Tibial artery (tissue), 4 donors: ENCODE measurements at regions not wholly inside any gene's neighbourhood (a gene's known extent, or its start where the extent isn't known, plus 50 kb on each side); places are given as distances from the start of the nearest gene placed in this dataset.

Source experiments
- DNase-seq, 2 donors: peaks; one replicate each; pipeline ENCODE4 v3.0.0-alpha.2; 2019
- H3K27ac ChIP-seq, 2 donors: fragments of 200-600 bp; sonication (generic) in 1 of 2; 1 replicate in 1 of 2; 2 replicates in 1 of 2; pipeline ENCODE4 v1.5.1; 2018 to 2019; ENCODE audit warnings: mild to moderate bottlenecking in 1 of 2
- H3K27me3 ChIP-seq, 2 donors: fragments of 200-600 bp; sonication (generic) in 1 of 2; one replicate each; pipeline versions ENCODE4 v1.5.1 to v1.6.0; 2016 to 2019
- H3K36me3 ChIP-seq, 3 donors: fragments of 200-600 bp; sonication (generic) in 2 of 3; one replicate each; pipeline ENCODE4 v1.5.1; 2016 to 2019; ENCODE audit warnings: mild to moderate bottlenecking in 2 of 3
- H3K4me1 ChIP-seq, 4 donors: fragments of 200-600 bp; sonication (generic) in 2 of 4; 1 replicate in 3 of 4; 2 replicates in 1 of 4; pipeline ENCODE4 v1.5.1; 2016 to 2019
- H3K4me3 ChIP-seq, 2 donors: fragments of 200-600 bp; sonication (generic) in 1 of 2; 1 replicate in 1 of 2; 2 replicates in 1 of 2; pipeline ENCODE4 v1.5.1; 2018 to 2019; ENCODE audit warnings: mild to moderate bottlenecking in 2 of 2
- H3K9me3 ChIP-seq, 3 donors: fragments of 200-600 bp; sonication (generic) in 1 of 3; one replicate each; pipeline ENCODE4 v1.5.1; 2016 to 2019
- CTCF ChIP-seq, 2 experiments: fragments of 200-600 bp in 1 of 2; fragments of 450-650 bp in 1 of 2; IDR thresholded peaks; one replicate each; pipeline ENCODE4 v1.5.1; 2017 to 2019; ENCODE audit warnings: antibody characterized with exemption in 2 of 2, mild to moderate bottlenecking in 1 of 2, moderate library complexity in 1 of 2
- intact Hi-C: fragments of 100-400 bp; cut with DNase I; formaldehyde crosslinking; loops from one replicate; pipeline ENCODE4 v1.15.0; 2023; ENCODE audit warnings: low total_unique reads

- H3K36me3 ChIP-seq, result no peaks in the 10 kb centered on the region
- DNase-seq, result no peak
- no peak overlapping the region for H3K27ac ChIP-seq
- no peaks in the 10 kb centered on the region for H3K9me3 ChIP-seq
- no peaks in the 10 kb centered on the region for H3K4me1 ChIP-seq
- H3K4me3 ChIP-seq, result no peak overlapping the region
- no peak for TF ChIP-seq CTCF (IDR thresholded peaks at IDR 0.05)
- intact Hi-C loops, result loop anchor here (10.0 kb wide), 1 partner anchor 674 kb away; no protein-coding TSS in a partner anchor
- peaks cover 0 to 11% of the 10 kb centered on the region in 2 donors for H3K27me3 ChIP-seq
Observed at GRCh38 chr17:6299275-6299674, 135.6 kb downstream of the AIPL1 start.

GRCh38 chr17:6297960-6298359 is 137.0 kb downstream of the AIPL1 start:
- TF ChIP-seq CTCF (IDR thresholded peaks at IDR 0.05), result no peak
- no peaks in the 10 kb centered on the region for H3K4me1 ChIP-seq
- intact Hi-C loops, result loop anchor here (10.0 kb wide), 1 partner anchor 673 kb away; no protein-coding TSS in a partner anchor

GRCh38 chr17:6297119-6297518 is 137.8 kb downstream of the AIPL1 start:
- Histone ChIP-seq H3K9me3 (no peaks in the 10 kb centered on the region), H3K36me3 (no peaks in the 10 kb centered on the region), H3K27me3 (peaks cover 0 to 10% of the 10 kb centered on the region in 2 donors), H3K4me3 (no peak overlapping the region), H3K4me1 (no peaks in the 10 kb centered on the region), H3K27ac (no peak overlapping the region)
- no peak for TF ChIP-seq CTCF (IDR thresholded peaks at IDR 0.05)
- DNase-seq, result no peak
- intact Hi-C loops, result loop anchor here (10.0 kb wide), 1 partner anchor 672 kb away; no protein-coding TSS in a partner anchor

More at GRCh38 chr17:6297960-6298359, 137.0 kb downstream of the AIPL1 start:
- H3K36me3 ChIP-seq, result no peaks in the 10 kb centered on the region
- no peak for DNase-seq
- no peak overlapping the region for H3K27ac ChIP-seq
- no peak overlapping the region for H3K4me3 ChIP-seq
- H3K27me3 ChIP-seq, result peaks cover 0 to 9% of the 10 kb centered on the region in 2 donors
- no peaks in the 10 kb centered on the region for H3K9me3 ChIP-seq

GRCh38 chr17:6290488-6291196 is 144.3 kb downstream of the AIPL1 start:
- intact Hi-C loops, result loop anchor here (10.0 kb wide), 1 partner anchor 666 kb away; no protein-coding TSS in a partner anchor

GRCh38 chr17:6286233-6286632 is 148.7 kb downstream of the AIPL1 start:
- DNase-seq, result no peak
- H3K36me3 ChIP-seq, result no peaks in the 10 kb centered on the region
- H3K27ac ChIP-seq, result no peak overlapping the region
- H3K9me3 ChIP-seq, result peaks cover 0 to 2% (median 0%) of the 10 kb centered on the region in 3 donors
- H3K4me1 ChIP-seq, result no peaks in the 10 kb centered on the region
- intact Hi-C loops, result no loop called here
- H3K4me3 ChIP-seq, result no peak overlapping the region
- peaks cover 0 to 10% of the 10 kb centered on the region in 2 donors for H3K27me3 ChIP-seq
- TF ChIP-seq CTCF (IDR thresholded peaks at IDR 0.05), result no peak

More at GRCh38 chr17:6290488-6291196, 144.3 kb downstream of the AIPL1 start:
- Histone ChIP-seq H3K4me3 (no peak overlapping the region), H3K9me3 (no peaks in the 10 kb centered on the region), H3K36me3 (no peaks in the 10 kb centered on the region), H3K27ac (no peak overlapping the region), H3K27me3 (peaks cover 0 to 11% of the 10 kb centered on the region in 2 donors), H3K4me1 (no peaks in the 10 kb centered on the region)
- no peak for DNase-seq
- TF ChIP-seq CTCF (IDR thresholded peaks at IDR 0.05), result no peak
